ENCODE measurements at regions not wholly inside any gene's neighbourhood (a gene's known extent, or its start where the extent isn't known, plus 50 kb on each side); places are given as distances from the start of the nearest gene placed in this dataset.

DNA sequence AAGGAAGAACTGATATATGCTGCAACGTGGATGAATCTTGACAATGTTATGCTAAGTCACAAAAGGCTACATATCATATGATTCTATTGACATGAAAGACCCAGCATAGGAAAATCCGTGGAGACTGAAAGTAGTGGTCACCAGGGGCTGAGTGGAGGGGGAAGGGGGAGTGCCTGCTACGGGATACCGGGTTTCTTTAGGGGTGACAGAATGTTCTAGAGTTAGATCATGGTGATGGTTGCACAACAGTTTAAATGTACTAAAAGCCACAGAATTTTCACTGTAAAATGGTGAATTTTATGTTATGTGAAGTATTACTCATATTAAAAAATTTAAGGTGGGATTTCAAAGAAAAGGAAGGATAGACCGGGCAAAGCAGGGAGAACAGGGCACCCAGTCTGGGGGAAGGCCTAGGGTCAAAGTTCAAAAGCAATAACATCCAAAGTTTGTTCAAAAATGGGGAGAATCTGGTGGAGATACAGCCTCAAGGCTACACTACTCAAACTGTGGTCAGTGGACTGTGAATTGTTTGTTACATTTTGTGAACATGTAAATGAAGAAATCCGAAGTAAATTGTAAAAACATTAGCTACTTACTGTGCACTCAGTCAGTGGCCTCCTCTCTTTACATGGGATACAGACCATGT, 74.2 kb upstream of the FNDC3B start:
- no peak for DNase-seq (ENCODE audit: low spot score)
- TF ChIP-seq, protein P1, sequence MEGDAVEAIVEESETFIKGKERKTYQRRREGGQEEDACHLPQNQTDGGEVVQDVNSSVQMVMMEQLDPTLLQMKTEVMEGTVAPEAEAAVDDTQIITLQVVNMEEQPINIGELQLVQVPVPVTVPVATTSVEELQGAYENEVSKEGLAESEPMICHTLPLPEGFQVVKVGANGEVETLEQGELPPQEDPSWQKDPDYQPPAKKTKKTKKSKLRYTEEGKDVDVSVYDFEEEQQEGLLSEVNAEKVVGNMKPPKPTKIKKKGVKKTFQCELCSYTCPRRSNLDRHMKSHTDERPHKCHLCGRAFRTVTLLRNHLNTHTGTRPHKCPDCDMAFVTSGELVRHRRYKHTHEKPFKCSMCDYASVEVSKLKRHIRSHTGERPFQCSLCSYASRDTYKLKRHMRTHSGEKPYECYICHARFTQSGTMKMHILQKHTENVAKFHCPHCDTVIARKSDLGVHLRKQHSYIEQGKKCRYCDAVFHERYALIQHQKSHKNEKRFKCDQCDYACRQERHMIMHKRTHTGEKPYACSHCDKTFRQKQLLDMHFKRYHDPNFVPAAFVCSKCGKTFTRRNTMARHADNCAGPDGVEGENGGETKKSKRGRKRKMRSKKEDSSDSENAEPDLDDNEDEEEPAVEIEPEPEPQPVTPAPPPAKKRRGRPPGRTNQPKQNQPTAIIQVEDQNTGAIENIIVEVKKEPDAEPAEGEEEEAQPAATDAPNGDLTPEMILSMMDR (IDR thresholded peaks at IDR 0.05; ENCODE audit: extremely low read depth, insufficient read depth, missing control alignments) = no peak
- in situ Hi-C loops (cut with MboI; ENCODE audit: low pct_unique_long_range_greater_than_20kb, low sequenced_read_pairs, unreplicated experiment) = no loop called here

DNA sequence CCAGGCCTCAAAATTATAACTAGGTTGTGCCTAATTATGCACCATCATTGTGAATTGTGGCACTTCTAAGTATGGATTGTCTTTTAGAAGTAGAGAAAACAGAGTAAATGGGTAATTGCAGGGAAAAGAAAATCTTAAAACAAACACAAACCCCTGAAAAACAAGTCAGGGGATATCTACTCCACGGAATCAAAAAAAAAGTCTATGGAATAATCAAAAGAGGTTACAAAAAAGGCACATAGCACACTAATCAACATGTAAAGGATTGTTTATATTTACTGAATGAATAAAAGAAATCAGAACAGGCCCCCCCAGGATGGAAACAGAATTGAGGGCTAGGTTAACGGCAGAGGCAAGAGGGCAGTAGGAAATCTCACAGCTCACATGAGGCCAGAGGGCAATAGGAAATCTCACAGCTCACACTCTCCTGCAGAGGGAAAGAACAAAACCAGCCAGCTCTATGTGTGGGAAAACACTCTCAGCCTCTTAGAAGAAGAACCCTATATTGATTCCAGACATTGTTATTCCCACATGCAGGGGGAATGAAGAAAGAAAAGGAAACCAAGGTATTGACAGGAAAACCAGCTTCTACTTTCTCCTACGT, 72.7 kb upstream of the FNDC3B start:
- DNase-seq (ENCODE audit: low spot score) = no peak
- TF ChIP-seq, protein P1 (IDR thresholded peaks at IDR 0.05; ENCODE audit: extremely low read depth, insufficient read depth, missing control alignments) = no peak
- in situ Hi-C loops (cut with MboI; ENCODE audit: low pct_unique_long_range_greater_than_20kb, low sequenced_read_pairs, unreplicated experiment) = no loop called here

DNA sequence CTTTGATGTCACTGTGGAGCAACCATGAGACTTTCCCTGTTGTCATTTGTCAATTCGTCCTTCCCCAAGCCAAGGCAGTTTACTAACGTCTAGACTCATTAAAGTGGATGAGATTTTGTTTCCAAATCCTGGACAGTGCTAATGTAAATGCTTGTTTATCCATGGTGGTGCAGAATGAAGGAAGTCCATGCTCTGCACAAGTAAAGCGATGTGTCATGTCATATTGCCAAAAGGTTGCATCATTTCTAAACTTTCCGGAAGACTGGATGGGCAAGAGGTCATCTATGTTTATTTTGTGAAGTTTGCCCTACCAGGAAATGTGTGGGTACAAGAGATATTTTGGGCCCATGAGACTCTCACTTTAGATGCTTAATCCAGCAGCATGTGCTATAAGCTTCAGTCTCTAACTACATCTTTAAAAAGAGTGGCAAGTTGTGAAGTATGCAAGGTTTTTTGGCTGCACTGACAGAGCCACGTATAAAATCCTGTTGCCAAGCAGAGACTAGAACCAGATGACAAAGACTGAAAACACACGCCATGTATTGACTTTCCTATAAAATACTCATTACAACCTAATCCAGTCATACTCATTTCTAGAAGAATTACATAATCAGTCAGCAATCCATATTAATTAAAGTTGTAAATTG, 72.1 kb upstream of the FNDC3B start:
- in situ Hi-C loops (cut with MboI; ENCODE audit: low pct_unique_long_range_greater_than_20kb, low sequenced_read_pairs, unreplicated experiment) = no loop called here
- no peak for DNase-seq (ENCODE audit: low spot score)
- TF ChIP-seq, protein P1 (IDR thresholded peaks at IDR 0.05; ENCODE audit: extremely low read depth, insufficient read depth, missing control alignments) = no peak

DNA sequence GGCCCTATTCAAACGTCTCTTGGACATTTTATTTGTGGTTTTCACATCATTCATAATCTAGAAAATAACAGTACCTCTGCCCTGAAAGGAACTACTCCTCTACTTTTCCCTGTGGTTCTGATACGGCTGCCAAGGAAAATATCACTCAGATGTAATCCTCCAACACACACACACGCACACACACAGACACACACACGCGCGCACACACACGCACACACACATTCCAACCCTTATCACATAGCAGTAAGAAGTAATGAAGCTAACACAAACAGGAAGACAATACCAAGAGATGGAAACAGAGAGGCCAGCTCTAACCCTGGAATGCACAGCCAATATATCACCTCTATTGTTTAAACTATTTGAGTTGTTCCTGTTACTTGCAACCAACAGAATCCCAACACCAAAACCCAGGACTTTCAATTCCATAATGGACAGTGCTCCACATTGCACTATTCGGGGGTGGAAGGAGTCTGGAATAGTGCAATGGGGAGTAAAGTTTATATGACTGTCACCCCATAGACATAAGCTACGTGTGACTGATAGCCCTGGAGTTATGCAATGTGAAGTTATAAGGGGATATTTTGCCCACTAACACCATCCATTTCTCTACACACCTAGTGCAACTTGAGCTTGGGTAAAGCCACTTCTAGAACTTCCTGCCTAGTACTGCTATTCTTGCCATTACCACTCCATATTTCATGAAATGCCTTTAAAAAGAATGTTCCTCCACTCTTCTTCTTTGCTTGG, 71.3 kb upstream of the FNDC3B start:
- in situ Hi-C loops (cut with MboI; ENCODE audit: low pct_unique_long_range_greater_than_20kb, low sequenced_read_pairs, unreplicated experiment) = no loop called here
- DNase-seq (ENCODE audit: low spot score) = no peak
- TF ChIP-seq, protein P1 (IDR thresholded peaks at IDR 0.05; ENCODE audit: extremely low read depth, insufficient read depth, missing control alignments) = no peak

DNA sequence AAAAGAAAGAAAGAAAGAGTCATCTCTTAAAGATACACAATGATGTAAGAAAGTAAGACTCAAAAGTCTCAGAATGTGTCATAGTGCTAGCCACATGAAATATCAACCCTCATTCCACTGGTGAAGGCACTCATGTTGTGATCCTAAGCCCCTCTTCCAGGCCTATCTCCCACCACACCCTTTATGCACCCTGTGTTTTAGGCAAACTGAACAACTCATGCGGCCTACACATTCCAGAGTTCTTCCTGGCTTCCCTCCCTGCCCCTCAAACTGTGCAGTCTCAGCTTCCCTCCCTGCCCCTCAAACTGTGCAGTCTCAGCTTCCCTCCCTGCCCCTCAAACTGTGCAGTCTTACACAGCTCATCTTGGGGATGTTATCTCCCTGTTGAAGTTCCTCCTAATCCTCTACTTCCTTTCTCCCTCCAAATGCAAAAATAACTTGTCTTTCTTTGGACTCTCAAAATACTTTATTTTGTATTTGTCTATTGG, 69.0 kb upstream of the FNDC3B start:
- peak; percentile 35 for DNase-seq (ENCODE audit: low spot score)
- in situ Hi-C loops (cut with MboI; ENCODE audit: low pct_unique_long_range_greater_than_20kb, low sequenced_read_pairs, unreplicated experiment) = no loop called here
- TF ChIP-seq, protein P1 (IDR thresholded peaks at IDR 0.05; ENCODE audit: extremely low read depth, insufficient read depth, missing control alignments) = no peak

DNA sequence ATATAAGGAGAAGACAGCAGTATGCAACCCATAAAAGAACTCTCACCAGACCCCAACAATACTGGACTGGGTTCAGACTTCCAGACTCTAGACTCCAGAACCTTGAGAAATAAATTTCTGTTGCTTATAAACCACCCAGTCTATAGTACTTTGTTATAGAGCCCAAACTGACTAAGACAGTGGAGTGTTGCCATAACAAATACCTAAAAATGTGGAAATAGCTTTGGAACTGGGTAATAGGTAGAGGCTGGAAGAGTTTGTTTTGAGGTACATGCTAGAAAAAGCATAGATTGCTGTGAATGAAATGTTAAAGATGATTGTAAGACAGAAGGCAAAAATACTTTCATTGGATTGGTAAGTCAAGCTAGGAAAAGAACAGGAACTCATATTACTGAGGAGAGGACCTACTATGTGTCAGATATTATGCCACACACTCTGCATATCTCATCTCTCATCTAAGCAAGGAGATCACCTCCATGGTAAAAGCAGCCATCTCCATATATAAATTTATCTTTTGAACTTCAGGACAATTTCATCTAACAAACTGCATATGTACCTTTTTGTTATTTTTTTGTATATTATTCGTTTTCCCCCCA, 67.4 kb upstream of the FNDC3B start:
- DNase-seq (ENCODE audit: low spot score) = no peak
- TF ChIP-seq, protein P1 (IDR thresholded peaks at IDR 0.05; ENCODE audit: extremely low read depth, insufficient read depth, missing control alignments) = no peak
- in situ Hi-C loops (cut with MboI; ENCODE audit: low pct_unique_long_range_greater_than_20kb, low sequenced_read_pairs, unreplicated experiment) = no loop called here
